ENCODE measurements at regions not wholly inside any gene's neighbourhood (a gene's known extent, or its start where the extent isn't known, plus 50 kb on each side); places are given as distances from the start of the nearest gene placed in this dataset.
"Not testable (repeated sequence)": the region's sequence is repeated elsewhere in the genome, so short reads cannot be mapped to it uniquely, and the experiment has no call there.

GRCh38 chr2:65937379-65938160, 497.4 kb upstream of the MEIS1 start:
- no peak for DNase-seq

- no peak for DNase-seq
Measured at GRCh38 chr2:65934992-65935629, 499.8 kb upstream of the MEIS1 start.

GRCh38 chr2:65932571-65932970, 500.2 kb upstream of the SPRED2 start:
- no peak for DNase-seq

GRCh38 chr2:65931056-65931455, 498.7 kb upstream of the SPRED2 start:
- DNase-seq, result no peak

- DNase-seq, result no peak
Measured at GRCh38 chr2:65930259-65930658, 497.9 kb upstream of the SPRED2 start.

- DNase-seq, result not testable (repeated sequence)
Measured at GRCh38 chr2:65929664-65930063, 497.3 kb upstream of the SPRED2 start.

- DNase-seq, result no peak
Measured at GRCh38 chr2:65922794-65923193, 490.4 kb upstream of the SPRED2 start.

GRCh38 chr2:65922030-65922429, 489.6 kb upstream of the SPRED2 start:
- no peak for DNase-seq

GRCh38 chr2:65921116-65921515, 488.7 kb upstream of the SPRED2 start:
- no peak for DNase-seq

- no peak for DNase-seq
Measured at GRCh38 chr2:65920659-65921058, 488.3 kb upstream of the SPRED2 start.

GRCh38 chr2:65919550-65920188, 487.3 kb upstream of the SPRED2 start:
- no peak for DNase-seq

- no peak for DNase-seq
Measured at GRCh38 chr2:65918760-65919187, 486.4 kb upstream of the SPRED2 start.

GRCh38 chr2:65917986-65918385, 485.6 kb upstream of the SPRED2 start:
- DNase-seq, result no peak

GRCh38 chr2:65916785-65917295, 484.4 kb upstream of the SPRED2 start:
- DNase-seq, result no peak

GRCh38 chr2:65916177-65916576, 483.8 kb upstream of the SPRED2 start:
- DNase-seq, result no peak

- DNase-seq, result no peak
Measured at GRCh38 chr2:65915273-65915672, 482.9 kb upstream of the SPRED2 start.

- DNase-seq, result no peak
Measured at GRCh38 chr2:65914244-65914786, 481.9 kb upstream of the SPRED2 start.

- no peak for DNase-seq
Measured at GRCh38 chr2:65913813-65914212, 481.4 kb upstream of the SPRED2 start.

GRCh38 chr2:65901756-65902155, 469.4 kb upstream of the SPRED2 start:
- DNase-seq, result no peak

GRCh38 chr2:65896446-65896845, 464.0 kb upstream of the SPRED2 start:
- no peak for DNase-seq

- not testable (repeated sequence) for DNase-seq
Measured at GRCh38 chr2:65890131-65890530, 457.7 kb upstream of the SPRED2 start.

GRCh38 chr2:65885266-65885665, 452.9 kb upstream of the SPRED2 start:
- DNase-seq, result no peak

- no peak for DNase-seq
Measured at GRCh38 chr2:65881592-65881991, 449.2 kb upstream of the SPRED2 start.

GRCh38 chr2:65880436-65880835, 448.0 kb upstream of the SPRED2 start:
- DNase-seq, result peak in 1 of 2 experiments; percentile 38
